ENCODE measurements at regions not wholly inside any gene's neighbourhood (a gene's known extent, or its start where the extent isn't known, plus 50 kb on each side); places are given as distances from the start of the nearest gene placed in this dataset.

GRCh38 chr7:68846811-68847325 lies 751.4 kb upstream of the AUTS2 start:
- intact Hi-C loops (cut with DNase I) = no loop called here
- no peak overlapping the region for H3K27ac ChIP-seq
- H3K27me3 ChIP-seq = no peaks in the 10 kb centered on the region
- no peaks in the 10 kb centered on the region for H3K4me1 ChIP-seq (ENCODE audit: insufficient read depth)
- H3K9me3 ChIP-seq = no peaks in the 10 kb centered on the region
- no peak for DNase-seq
- H3K36me3 ChIP-seq = no peaks in the 10 kb centered on the region
- TF ChIP-seq EP300 (IDR thresholded peaks at IDR 0.05) (no peak), CTCF (IDR thresholded peaks at IDR 0.05) (no peak), POLR2A (IDR thresholded peaks at IDR 0.05) (no peak)
- no peak overlapping the region for H3K4me3 ChIP-seq
- WGBS, 3 donors = 84 to 86% (median 86%) methylated on average over 13 of the region's 13 CpGs

- H3K9me3 ChIP-seq = no peaks in the 10 kb centered on the region
- no peaks in the 10 kb centered on the region for H3K27me3 ChIP-seq
- WGBS, 3 donors = 36 to 42% (median 37%) methylated on average over 6 of the region's 6 CpGs
- no peaks in the 10 kb centered on the region for H3K4me1 ChIP-seq (ENCODE audit: insufficient read depth)
- H3K36me3 ChIP-seq = no peaks in the 10 kb centered on the region
- H3K4me3 ChIP-seq = no peak overlapping the region
- intact Hi-C loops (cut with DNase I) = no loop called here
- TF ChIP-seq EP300 (IDR thresholded peaks at IDR 0.05) (no peak), CTCF (IDR thresholded peaks at IDR 0.05) (no peak), POLR2A (IDR thresholded peaks at IDR 0.05) (no peak)
- no peak for DNase-seq
- no peak overlapping the region for H3K27ac ChIP-seq
Measured at GRCh38 chr7:68853254-68853653, 745.0 kb upstream of the AUTS2 start.

- Histone ChIP-seq H3K9me3 (no peaks in the 10 kb centered on the region), H3K36me3 (no peaks in the 10 kb centered on the region), H3K27ac (no peak overlapping the region), H3K27me3 (no peaks in the 10 kb centered on the region), H3K4me3 (no peak overlapping the region), H3K4me1 (ENCODE audit: insufficient read depth) (no peaks in the 10 kb centered on the region)
- no peak for TF ChIP-seq EP300 (IDR thresholded peaks at IDR 0.05)
- no peak for TF ChIP-seq POLR2A (IDR thresholded peaks at IDR 0.05)
- TF ChIP-seq CTCF (IDR thresholded peaks at IDR 0.05) = no peak
- DNase-seq = no peak
- intact Hi-C loops (cut with DNase I) = no loop called here
- 97 to 100% (median 100%) methylated on average over 1 of the region's 1 CpG for WGBS, 3 donors
Measured at GRCh38 chr7:68857571-68857970, 740.7 kb upstream of the AUTS2 start.

- intact Hi-C loops (cut with DNase I) = no loop called here
- 47 to 60% (median 54%) methylated on average over 1 of the region's 1 CpG for WGBS, 3 donors
- Histone ChIP-seq H3K9me3 (no peaks in the 10 kb centered on the region), H3K4me1 (ENCODE audit: insufficient read depth) (no peaks in the 10 kb centered on the region), H3K27ac (no peak overlapping the region), H3K36me3 (no peaks in the 10 kb centered on the region), H3K4me3 (no peak overlapping the region), H3K27me3 (no peaks in the 10 kb centered on the region)
- TF ChIP-seq EP300 (IDR thresholded peaks at IDR 0.05) = no peak
- TF ChIP-seq POLR2A (IDR thresholded peaks at IDR 0.05) = no peak
- no peak for TF ChIP-seq CTCF (IDR thresholded peaks at IDR 0.05)
- DNase-seq = no peak
Measured at GRCh38 chr7:68858497-68858896, 739.8 kb upstream of the AUTS2 start.

All from ovary (tissue), 7 donors.